SU-DHL-6 (cell line): ENCODE measurements at regions not wholly inside any gene's neighbourhood (a gene's known extent, or its start where the extent isn't known, plus 50 kb on each side); places are given as distances from the start of the nearest gene placed in this dataset.

Experiments
- H2AFZ ChIP-seq: fragments of 200-600 bp; sonication (generic); 2 replicates; pipeline ENCODE4 v1.6.1; 2014; ENCODE audit warnings: low read depth, mild to moderate bottlenecking, moderate library complexity, mixed read lengths, antibody characterized with exemption, low read length; ENCODE audit not compliant: severe bottlenecking
- H3F3A ChIP-seq: fragments of 200-600 bp; shearing (Covaris generic); 2 replicates; pipeline ENCODE4 v1.6.0; 2016; ENCODE audit warnings: antibody characterized with exemption, mild to moderate bottlenecking; ENCODE audit not compliant: insufficient read depth
- H3K27ac ChIP-seq: fragments of 200-600 bp; sonication (generic); 2 replicates; pipeline ENCODE4 v1.5.1; 2016; ENCODE audit warnings: low read depth, mild to moderate bottlenecking, low read length, moderate library complexity, mixed read lengths
- H3K27me3 ChIP-seq: fragments of 200-600 bp; sonication (generic), shearing (Covaris generic); 2 replicates; pipeline ENCODE4 v1.6.0; 2014; ENCODE audit warnings: mild to moderate bottlenecking, low read length
- H3K36me3 ChIP-seq: fragments of 200-600 bp; sonication (generic); 2 replicates; pipeline ENCODE4 v1.6.1; 2014; ENCODE audit warnings: mild to moderate bottlenecking, low read length, mixed read lengths
- H3K4me2 ChIP-seq: fragments of 300-600, 200-600 bp; shearing (Covaris generic), sonication (generic); 2 replicates; pipeline ENCODE4 v1.6.0; 2014; ENCODE audit warnings: low read length, low read depth, mild to moderate bottlenecking; ENCODE audit not compliant: poor library complexity, severe bottlenecking
- H3K4me3 ChIP-seq: fragments of 200-600 bp; sonication (generic); 2 replicates; pipeline ENCODE4 v1.5.1; 2014; ENCODE audit warnings: antibody characterized with exemption, low read length, mild to moderate bottlenecking, mixed read lengths; ENCODE audit not compliant: insufficient read depth, poor library complexity, severe bottlenecking
- H3K79me2 ChIP-seq: fragments of 200-600 bp; sonication (generic); 2 replicates; pipeline ENCODE4 v1.6.1; 2014; ENCODE audit warnings: mild to moderate bottlenecking, low read length, moderate library complexity; ENCODE audit not compliant: insufficient read depth
- H3K9ac ChIP-seq: fragments of 200-600 bp; sonication (generic); 2 replicates; pipeline ENCODE4 v1.7.0; 2014; ENCODE audit warnings: mild to moderate bottlenecking, low read length
- H3K9me2 ChIP-seq: fragments of 200-600 bp; sonication (generic); replicated peaks from 2 replicates; pipeline ENCODE4 v1.6.1; 2014; ENCODE audit warnings: low read length; ENCODE audit not compliant: insufficient read depth
- H3K9me3 ChIP-seq: fragments of 200-600 bp; sonication (generic); 2 replicates; pipeline ENCODE4 v1.6.1; 2014; ENCODE audit warnings: low read length, mixed read lengths; ENCODE audit not compliant: insufficient read depth
- H4K20me1 ChIP-seq: fragments of 200-600 bp; sonication (generic); 2 replicates; pipeline ENCODE4 v1.6.1; 2014; ENCODE audit warnings: low read depth, mild to moderate bottlenecking, antibody characterized with exemption, low read length, moderate library complexity, mixed read lengths
- EZH2phosphoT487 ChIP-seq: fragments of 200-600 bp; sonication (generic), shearing (Covaris generic); conservative IDR thresholded peaks from 2 replicates; pipeline ENCODE4 v1.6.1; 2018; ENCODE audit warnings: mild to moderate bottlenecking, antibody characterized with exemption, low read length, moderate library complexity, mixed read lengths
- TF ChIP-seq, protein P1 (sequence below): fragments of 200-600 bp; sonication (generic); IDR thresholded peaks from one replicate; pipeline ENCODE4 v1.5.1; 2017; ENCODE audit warnings: antibody characterized with exemption, mild to moderate bottlenecking, low read length, moderate library complexity; ENCODE audit not compliant: insufficient read depth, poor library complexity, severe bottlenecking

DNA sequence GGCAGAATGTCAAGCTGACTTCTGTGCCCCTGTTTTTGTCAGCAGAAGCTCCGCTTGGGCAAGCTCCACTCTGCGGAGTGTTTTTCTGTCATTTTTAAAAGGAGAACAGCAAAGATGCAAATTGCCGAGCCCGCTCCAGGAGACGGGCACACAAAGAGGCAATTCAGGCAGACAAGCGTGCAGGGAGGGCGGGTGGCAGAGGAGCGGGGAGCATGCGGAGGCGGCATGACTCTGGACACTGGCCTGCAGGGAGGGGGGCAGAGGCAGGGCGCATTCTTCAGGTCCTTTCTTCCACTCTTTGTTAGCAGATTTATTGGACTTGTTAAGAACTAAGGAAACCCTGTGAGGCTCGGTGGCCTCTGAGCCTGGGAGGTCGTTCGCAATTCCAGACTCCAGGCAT lies 187.3 kb upstream of the RMST start:
- Histone ChIP-seq H2AFZ (no peak overlapping the region), H3K9ac (no peak overlapping the region), H3K4me2 (no peak overlapping the region), H4K20me1 (no peaks in the 10 kb centered on the region), H3K9me3 (no peaks in the 10 kb centered on the region), H3K9me2 (no peaks in the 10 kb centered on the region), H3K27me3 (no peaks in the 10 kb centered on the region), H3K4me3 (no peak overlapping the region), H3F3A (no peaks in the 10 kb centered on the region), H3K36me3 (no peaks in the 10 kb centered on the region), H3K79me2 (no peaks in the 10 kb centered on the region), H3K27ac (no peak overlapping the region)
- TF ChIP-seq EZH2phosphoT487, result no peak
- TF ChIP-seq, protein P1, sequence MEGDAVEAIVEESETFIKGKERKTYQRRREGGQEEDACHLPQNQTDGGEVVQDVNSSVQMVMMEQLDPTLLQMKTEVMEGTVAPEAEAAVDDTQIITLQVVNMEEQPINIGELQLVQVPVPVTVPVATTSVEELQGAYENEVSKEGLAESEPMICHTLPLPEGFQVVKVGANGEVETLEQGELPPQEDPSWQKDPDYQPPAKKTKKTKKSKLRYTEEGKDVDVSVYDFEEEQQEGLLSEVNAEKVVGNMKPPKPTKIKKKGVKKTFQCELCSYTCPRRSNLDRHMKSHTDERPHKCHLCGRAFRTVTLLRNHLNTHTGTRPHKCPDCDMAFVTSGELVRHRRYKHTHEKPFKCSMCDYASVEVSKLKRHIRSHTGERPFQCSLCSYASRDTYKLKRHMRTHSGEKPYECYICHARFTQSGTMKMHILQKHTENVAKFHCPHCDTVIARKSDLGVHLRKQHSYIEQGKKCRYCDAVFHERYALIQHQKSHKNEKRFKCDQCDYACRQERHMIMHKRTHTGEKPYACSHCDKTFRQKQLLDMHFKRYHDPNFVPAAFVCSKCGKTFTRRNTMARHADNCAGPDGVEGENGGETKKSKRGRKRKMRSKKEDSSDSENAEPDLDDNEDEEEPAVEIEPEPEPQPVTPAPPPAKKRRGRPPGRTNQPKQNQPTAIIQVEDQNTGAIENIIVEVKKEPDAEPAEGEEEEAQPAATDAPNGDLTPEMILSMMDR, result no peak

DNA sequence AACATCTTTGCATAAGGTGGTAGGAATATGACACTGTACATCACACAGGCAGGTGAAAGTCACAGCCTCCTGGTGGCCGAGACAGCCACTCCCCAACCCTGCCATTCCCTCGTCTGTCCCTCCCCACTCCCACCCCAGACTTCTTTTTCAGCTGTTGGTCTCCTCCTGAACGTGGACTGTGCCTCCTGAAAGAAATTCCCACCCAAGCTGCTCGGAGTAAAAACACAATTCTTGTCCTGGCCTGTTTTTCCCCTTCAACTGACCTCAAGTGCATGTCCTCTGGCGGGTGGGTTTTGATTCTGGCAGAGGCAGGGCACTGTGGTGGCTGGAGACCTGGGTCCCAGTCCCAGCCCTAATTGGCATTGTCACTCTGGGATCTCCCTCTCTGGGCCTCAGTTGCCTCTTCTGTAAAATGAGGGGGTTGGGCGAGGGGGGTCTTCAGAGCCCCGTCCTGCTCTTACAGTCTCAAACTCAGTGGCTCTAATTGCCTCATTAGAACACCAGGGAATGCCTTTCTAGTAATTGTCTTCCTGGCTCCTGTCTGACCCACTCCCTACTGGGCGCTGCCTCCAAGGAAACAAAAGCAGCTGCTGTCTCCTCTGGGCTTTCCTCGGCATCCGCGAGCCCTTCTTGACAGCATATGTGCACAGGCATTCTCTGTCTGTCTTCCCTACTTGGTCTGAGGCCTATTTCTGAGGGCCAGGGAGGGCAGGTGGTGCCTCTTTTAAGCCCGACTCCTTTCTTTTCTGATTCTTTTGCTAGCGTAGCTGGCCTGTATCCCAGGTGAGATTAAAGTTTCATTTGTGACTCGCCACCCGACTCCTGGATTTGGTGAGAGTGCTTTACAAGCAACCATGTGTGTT lies 186.6 kb upstream of the RMST start:
- no peaks in the 10 kb centered on the region for H3F3A ChIP-seq
- no peak overlapping the region for H3K4me3 ChIP-seq
- H3K9me2 ChIP-seq, result no peaks in the 10 kb centered on the region
- H3K9ac ChIP-seq, result no peak overlapping the region
- no peaks in the 10 kb centered on the region for H3K79me2 ChIP-seq
- no peak overlapping the region for H2AFZ ChIP-seq
- no peaks in the 10 kb centered on the region for H3K27me3 ChIP-seq
- no peaks in the 10 kb centered on the region for H3K36me3 ChIP-seq
- no peak overlapping the region for H3K27ac ChIP-seq
- H4K20me1 ChIP-seq, result no peaks in the 10 kb centered on the region
- no peak overlapping the region for H3K4me2 ChIP-seq
- TF ChIP-seq EZH2phosphoT487, result no peak
- H3K9me3 ChIP-seq, result no peaks in the 10 kb centered on the region

DNA sequence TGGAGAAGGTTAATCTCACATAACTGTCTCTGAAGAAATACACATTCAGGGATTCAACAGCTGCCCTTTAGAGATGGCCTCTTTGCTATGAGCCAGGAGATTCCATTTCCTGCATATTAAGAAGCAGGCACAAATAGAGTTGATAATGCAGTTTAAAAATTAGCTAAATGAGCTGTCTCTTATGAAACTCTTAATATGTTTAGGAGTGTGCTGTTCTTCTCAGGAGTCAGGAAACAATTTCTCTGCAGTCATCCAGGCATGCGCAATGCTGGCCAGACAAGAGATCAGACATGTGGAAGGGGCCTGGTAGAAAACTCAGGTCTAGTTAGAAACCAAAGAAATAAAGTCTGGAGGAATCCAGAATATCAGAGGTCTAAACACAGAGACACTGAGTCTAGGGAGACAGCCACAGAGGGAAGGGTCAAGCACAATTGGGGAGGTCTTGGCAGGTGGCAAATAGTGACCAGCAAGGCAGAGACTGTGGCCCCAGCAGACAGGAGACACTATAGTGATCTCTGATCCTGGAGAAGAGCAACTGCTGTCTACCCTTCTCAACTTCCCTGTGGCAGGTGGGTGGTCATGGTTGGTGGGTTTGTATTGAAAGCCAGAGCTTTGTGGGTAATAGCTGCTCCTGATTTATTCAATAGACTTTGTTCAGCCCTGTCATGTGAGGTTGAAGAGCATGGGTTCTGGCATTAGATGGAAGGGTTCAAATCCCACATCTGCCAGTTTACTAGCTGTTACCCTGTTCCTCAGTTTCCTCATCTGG lies 185.8 kb upstream of the RMST start:
- Histone ChIP-seq H3K4me3 (no peak overlapping the region), H3K27ac (no peak overlapping the region), H3K4me2 (no peak overlapping the region), H3K36me3 (no peaks in the 10 kb centered on the region), H3K9me2 (no peaks in the 10 kb centered on the region), H3K79me2 (no peaks in the 10 kb centered on the region), H4K20me1 (no peaks in the 10 kb centered on the region), H3K9me3 (no peaks in the 10 kb centered on the region), H3F3A (no peaks in the 10 kb centered on the region), H3K9ac (no peak overlapping the region), H2AFZ (no peak overlapping the region), H3K27me3 (no peaks in the 10 kb centered on the region)
- TF ChIP-seq EZH2phosphoT487, result no peak
- TF ChIP-seq, protein P1, result no peak

DNA sequence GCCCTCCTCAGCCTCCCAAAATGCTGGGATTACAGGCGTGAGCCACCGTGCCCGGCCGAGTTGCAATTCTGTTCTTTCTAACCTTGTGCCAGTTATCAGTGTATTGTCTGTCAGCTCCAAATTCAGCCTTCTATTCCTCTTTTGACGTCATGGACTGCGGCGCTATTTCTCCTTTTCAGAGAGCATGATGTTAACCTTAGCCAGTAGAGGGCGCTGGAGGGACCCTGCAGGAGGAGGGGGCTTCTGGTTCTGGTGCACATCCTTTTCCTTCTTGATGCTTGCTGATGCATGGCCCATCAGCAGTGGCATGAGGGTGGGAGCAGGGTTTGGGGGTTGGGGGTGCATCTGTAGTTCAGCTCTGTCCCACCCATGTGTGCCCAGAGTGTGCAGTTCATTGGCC lies 179.3 kb upstream of the RMST start:
- H4K20me1 ChIP-seq, result no peaks in the 10 kb centered on the region
- no peak overlapping the region for H2AFZ ChIP-seq
- H3F3A ChIP-seq, result no peaks in the 10 kb centered on the region
- H3K9me3 ChIP-seq, result no peaks in the 10 kb centered on the region
- H3K27ac ChIP-seq, result no peak overlapping the region
- no peak overlapping the region for H3K4me3 ChIP-seq
- H3K9ac ChIP-seq, result no peak overlapping the region
- no peaks in the 10 kb centered on the region for H3K9me2 ChIP-seq
- no peak overlapping the region for H3K4me2 ChIP-seq
- no peaks in the 10 kb centered on the region for H3K36me3 ChIP-seq
- H3K27me3 ChIP-seq, result no peaks in the 10 kb centered on the region
- H3K79me2 ChIP-seq, result no peaks in the 10 kb centered on the region
- TF ChIP-seq, protein P1, result no peak
- no peak for TF ChIP-seq EZH2phosphoT487
